Ishikawa (cell line): ENCODE measurements at regions not wholly inside any gene's neighbourhood (a gene's known extent, or its start where the extent isn't known, plus 50 kb on each side); places are given as distances from the start of the nearest gene placed in this dataset.

Experiments
- EP300 ChIP-seq: IDR thresholded peaks from 2 replicates; pipeline ENCODE4 v1.6.1; 2012; ENCODE audit warnings: borderline replicate concordance
- RAD21 ChIP-seq: IDR thresholded peaks from 2 replicates; pipeline ENCODE4 v1.6.1; 2012; ENCODE audit warnings: low read depth
- TAF1 ChIP-seq: IDR thresholded peaks from 2 replicates; pipeline ENCODE4 v1.6.1; 2012; ENCODE audit warnings: low read depth, mild to moderate bottlenecking
- TF ChIP-seq, protein P1 (sequence below): IDR thresholded peaks from 2 replicates; pipeline ENCODE4 v1.6.1; 2012
- TF ChIP-seq, protein P2 (sequence below): IDR thresholded peaks from 2 replicates; pipeline ENCODE4 v1.6.1; 2012

DNA sequence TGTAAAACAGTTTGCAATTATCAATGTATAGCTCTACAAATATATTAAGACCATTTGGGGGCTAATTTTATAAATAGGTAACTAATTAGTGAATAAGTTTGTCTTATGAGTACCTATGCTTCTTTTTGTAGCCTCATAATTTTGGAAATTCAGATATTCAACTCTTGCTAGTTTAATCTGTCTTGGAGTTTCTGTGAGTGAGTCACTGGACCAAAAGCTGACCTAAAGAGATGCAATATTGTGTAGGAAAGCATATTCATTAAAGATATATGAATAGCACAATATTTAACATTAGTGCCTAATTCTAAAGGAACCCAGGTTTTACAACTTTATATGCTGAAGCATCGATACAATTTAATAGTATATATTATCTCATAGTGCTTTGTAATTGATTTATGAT is 161.3 kb upstream of the PCDH18 start:
- TF ChIP-seq, protein P1, sequence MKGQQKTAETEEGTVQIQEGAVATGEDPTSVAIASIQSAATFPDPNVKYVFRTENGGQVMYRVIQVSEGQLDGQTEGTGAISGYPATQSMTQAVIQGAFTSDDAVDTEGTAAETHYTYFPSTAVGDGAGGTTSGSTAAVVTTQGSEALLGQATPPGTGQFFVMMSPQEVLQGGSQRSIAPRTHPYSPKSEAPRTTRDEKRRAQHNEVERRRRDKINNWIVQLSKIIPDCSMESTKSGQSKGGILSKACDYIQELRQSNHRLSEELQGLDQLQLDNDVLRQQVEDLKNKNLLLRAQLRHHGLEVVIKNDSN = no peak
- TF ChIP-seq RAD21 (no peak), EP300 (no peak), TAF1 (no peak)
- TF ChIP-seq, protein P2, sequence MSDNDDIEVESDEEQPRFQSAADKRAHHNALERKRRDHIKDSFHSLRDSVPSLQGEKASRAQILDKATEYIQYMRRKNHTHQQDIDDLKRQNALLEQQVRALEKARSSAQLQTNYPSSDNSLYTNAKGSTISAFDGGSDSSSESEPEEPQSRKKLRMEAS = no peak
